Osteocyte (in vitro differentiated cells): ENCODE measurements at regions not wholly inside any gene's neighbourhood (a gene's known extent, or its start where the extent isn't known, plus 50 kb on each side); places are given as distances from the start of the nearest gene placed in this dataset.
A peak's percentile ranks its signal among the peaks of the same experiment; 100 is the strongest.

Source experiments
- DNase-seq: peaks from one replicate; pipeline ENCODE4 v3.0.0; 2021; ENCODE audit warnings: mixed read lengths; ENCODE audit not compliant: unreplicated experiment; ENCODE audit errors: extremely low spot score
- H3K27ac Mint-ChIP-seq: one replicate; pipeline ENCODE4 v1.8.0; 2021; ENCODE audit warnings: mild to moderate bottlenecking, mixed read lengths; ENCODE audit not compliant: unreplicated experiment
- H3K27me3 Mint-ChIP-seq: one replicate; pipeline ENCODE4 v1.8.0; 2021; ENCODE audit warnings: mixed read lengths; ENCODE audit not compliant: unreplicated experiment
- H3K36me3 Mint-ChIP-seq: one replicate; pipeline ENCODE4 v1.8.0; 2021; ENCODE audit warnings: mixed read lengths; ENCODE audit not compliant: unreplicated experiment
- H3K4me1 Mint-ChIP-seq: one replicate; pipeline ENCODE4 v1.8.0; 2021; ENCODE audit warnings: mixed read lengths; ENCODE audit not compliant: unreplicated experiment
- H3K4me3 Mint-ChIP-seq: one replicate; pipeline ENCODE4 v1.8.0; 2021; ENCODE audit warnings: mild to moderate bottlenecking, moderate library complexity, mixed read lengths; ENCODE audit not compliant: unreplicated experiment
- H3K9me3 Mint-ChIP-seq: one replicate; pipeline ENCODE4 v1.8.0; 2021; ENCODE audit warnings: mixed read lengths; ENCODE audit not compliant: unreplicated experiment
- TF ChIP-seq, protein P1 (sequence below): fragments of 200-600 bp; sonication (generic); IDR thresholded peaks from 2 replicates; pipeline ENCODE4 v1.5.0; 2021; ENCODE audit warnings: antibody characterized with exemption, mild to moderate bottlenecking, moderate library complexity

DNA sequence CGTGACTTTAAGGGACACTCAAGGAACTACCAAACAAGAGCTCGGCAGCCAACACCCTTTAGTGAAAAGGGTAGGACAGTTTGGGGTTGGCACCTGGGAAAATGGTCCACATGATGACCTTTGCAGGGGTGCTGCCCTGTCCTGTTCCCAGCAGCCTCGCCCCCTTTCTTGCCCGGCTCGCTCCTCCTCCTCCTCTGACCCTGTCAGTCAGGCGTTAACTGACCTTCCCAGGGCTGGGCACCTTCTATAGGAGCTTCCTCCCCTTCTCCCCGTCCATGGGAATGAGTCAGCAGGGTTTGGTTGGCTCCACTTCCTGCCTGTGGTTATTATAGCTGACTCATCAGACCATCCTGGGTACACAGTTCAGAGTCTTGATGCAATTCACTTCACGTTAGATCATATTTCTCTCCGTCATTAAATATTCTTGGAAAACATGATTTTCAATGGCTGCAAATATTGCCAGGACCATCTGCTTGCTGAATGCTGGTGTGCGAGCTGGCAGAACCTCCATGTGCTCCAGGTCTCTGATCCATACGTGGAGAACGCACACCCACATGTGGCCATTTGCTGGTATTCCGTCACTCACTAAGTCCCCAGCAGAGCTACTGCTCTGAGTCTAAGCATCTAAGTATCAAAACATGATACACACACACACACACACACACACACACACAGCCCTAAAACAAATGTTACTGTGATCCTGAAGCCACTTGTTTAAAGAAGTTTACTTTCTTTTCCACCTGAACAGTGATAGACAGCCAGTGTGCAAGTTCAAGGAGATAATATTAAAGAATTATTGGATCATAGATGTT is 185.0 kb downstream of the ANAPC1 start:
- Mint-ChIP-seq H3K36me3 (peaks cover 4% of the 10 kb centered on the region), H3K9me3 (peaks cover 7% of the 10 kb centered on the region), H3K27ac (peak overlapping the region; percentile 94), H3K4me1 (peaks cover 35% of the 10 kb centered on the region), H3K27me3 (no peaks in the 10 kb centered on the region), H3K4me3 (peak overlapping the region; percentile 27)
- TF ChIP-seq, protein P1, sequence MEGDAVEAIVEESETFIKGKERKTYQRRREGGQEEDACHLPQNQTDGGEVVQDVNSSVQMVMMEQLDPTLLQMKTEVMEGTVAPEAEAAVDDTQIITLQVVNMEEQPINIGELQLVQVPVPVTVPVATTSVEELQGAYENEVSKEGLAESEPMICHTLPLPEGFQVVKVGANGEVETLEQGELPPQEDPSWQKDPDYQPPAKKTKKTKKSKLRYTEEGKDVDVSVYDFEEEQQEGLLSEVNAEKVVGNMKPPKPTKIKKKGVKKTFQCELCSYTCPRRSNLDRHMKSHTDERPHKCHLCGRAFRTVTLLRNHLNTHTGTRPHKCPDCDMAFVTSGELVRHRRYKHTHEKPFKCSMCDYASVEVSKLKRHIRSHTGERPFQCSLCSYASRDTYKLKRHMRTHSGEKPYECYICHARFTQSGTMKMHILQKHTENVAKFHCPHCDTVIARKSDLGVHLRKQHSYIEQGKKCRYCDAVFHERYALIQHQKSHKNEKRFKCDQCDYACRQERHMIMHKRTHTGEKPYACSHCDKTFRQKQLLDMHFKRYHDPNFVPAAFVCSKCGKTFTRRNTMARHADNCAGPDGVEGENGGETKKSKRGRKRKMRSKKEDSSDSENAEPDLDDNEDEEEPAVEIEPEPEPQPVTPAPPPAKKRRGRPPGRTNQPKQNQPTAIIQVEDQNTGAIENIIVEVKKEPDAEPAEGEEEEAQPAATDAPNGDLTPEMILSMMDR: peak; percentile 51
- DNase-seq: peak; percentile 91

- H3K4me1 Mint-ChIP-seq: peaks cover 55% of the 10 kb centered on the region
- DNase-seq: no peak
- no peaks in the 10 kb centered on the region for H3K9me3 Mint-ChIP-seq
- H3K27ac Mint-ChIP-seq: no peak overlapping the region
- H3K36me3 Mint-ChIP-seq: no peaks in the 10 kb centered on the region
- TF ChIP-seq, protein P1: no peak
- H3K4me3 Mint-ChIP-seq: no peak overlapping the region
- no peaks in the 10 kb centered on the region for H3K27me3 Mint-ChIP-seq
Measured at GRCh38 chr2:111701266-111701665, 182.7 kb downstream of the ANAPC1 start.

DNA sequence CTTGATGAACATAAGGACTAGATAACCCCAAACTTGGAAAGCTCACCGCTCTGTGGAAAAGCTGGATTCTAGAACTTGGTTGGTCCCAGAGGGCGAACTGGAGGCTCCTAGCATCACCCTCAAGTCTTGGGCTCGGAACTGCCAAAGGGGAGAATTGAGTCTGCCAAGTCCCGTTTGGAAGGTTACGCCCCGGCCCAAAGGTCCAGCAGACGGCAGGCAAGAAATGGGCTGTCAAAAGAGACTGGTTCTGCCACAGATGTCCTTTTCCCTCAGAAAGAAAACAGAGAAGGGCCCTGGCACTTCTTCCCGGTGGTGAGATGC is 182.2 kb downstream of the ANAPC1 start:
- TF ChIP-seq, protein P1: no peak
- no peaks in the 10 kb centered on the region for H3K27me3 Mint-ChIP-seq
- no peak overlapping the region for H3K4me3 Mint-ChIP-seq
- DNase-seq: no peak
- no peaks in the 10 kb centered on the region for H3K36me3 Mint-ChIP-seq
- peak overlapping the region; percentile 47 for H3K27ac Mint-ChIP-seq
- no peaks in the 10 kb centered on the region for H3K9me3 Mint-ChIP-seq
- H3K4me1 Mint-ChIP-seq: peaks cover 58% of the 10 kb centered on the region

DNA sequence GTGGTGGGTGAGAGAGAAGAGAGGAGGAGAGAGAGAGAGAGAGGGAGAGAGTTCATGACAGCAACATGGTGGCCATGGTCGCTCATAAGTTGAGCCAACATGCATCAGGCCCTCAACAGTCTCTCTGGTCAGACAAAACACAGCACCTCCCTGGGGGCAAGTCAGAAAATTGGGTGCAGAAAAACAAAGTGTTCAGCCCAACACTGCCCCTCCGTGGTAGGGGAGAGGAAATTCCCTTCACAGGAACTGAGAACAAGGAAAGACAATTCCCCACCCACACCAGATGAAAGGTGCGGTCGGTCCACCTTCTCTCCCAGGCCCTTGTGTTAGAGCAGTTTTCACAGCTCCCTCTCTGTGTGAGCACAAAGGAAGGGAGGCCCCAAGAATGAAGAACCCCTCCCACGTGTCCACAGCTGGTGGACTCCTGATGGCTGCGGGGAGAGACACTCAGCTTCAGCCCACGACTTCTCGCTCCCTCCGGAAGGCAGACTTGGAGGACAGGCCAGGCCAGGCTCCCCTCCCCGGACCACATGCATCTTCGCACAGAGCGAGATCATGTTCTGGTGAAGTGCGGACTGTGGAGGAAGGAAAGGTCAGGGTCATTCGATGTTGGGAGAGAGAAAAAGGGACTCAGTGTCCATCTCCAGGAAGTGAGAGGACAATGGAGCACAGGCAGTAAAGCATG is 181.7 kb downstream of the ANAPC1 start:
- Mint-ChIP-seq H3K27ac (peak overlapping the region; percentile 56), H3K27me3 (no peaks in the 10 kb centered on the region), H3K4me1 (peaks cover 59% of the 10 kb centered on the region), H3K36me3 (no peaks in the 10 kb centered on the region), H3K9me3 (no peaks in the 10 kb centered on the region), H3K4me3 (no peak overlapping the region)
- TF ChIP-seq, protein P1: peak; percentile 65
- DNase-seq: no peak

- Mint-ChIP-seq H3K36me3 (no peaks in the 10 kb centered on the region), H3K9me3 (no peaks in the 10 kb centered on the region), H3K27me3 (no peaks in the 10 kb centered on the region), H3K4me1 (peaks cover 59% of the 10 kb centered on the region), H3K4me3 (no peak overlapping the region), H3K27ac (no peak overlapping the region)
- no peak for DNase-seq
- TF ChIP-seq, protein P1: no peak
Measured at GRCh38 chr2:111702804-111703196, 181.2 kb downstream of the ANAPC1 start.
